Fibroblast of peridontal ligament (primary cell): ENCODE measurements at regions not wholly inside any gene's neighbourhood (a gene's known extent, or its start where the extent isn't known, plus 50 kb on each side); places are given as distances from the start of the nearest gene placed in this dataset.
"Not testable (repeated sequence)": the region's sequence is repeated elsewhere in the genome, so short reads cannot be mapped to it uniquely, and the experiment has no call there.

ENCODE experiments used
- DNase-seq: peaks from one replicate; pipeline ENCODE4 v3.0.0-alpha.2; 2010; ENCODE audit errors: extremely low read depth

DNA sequence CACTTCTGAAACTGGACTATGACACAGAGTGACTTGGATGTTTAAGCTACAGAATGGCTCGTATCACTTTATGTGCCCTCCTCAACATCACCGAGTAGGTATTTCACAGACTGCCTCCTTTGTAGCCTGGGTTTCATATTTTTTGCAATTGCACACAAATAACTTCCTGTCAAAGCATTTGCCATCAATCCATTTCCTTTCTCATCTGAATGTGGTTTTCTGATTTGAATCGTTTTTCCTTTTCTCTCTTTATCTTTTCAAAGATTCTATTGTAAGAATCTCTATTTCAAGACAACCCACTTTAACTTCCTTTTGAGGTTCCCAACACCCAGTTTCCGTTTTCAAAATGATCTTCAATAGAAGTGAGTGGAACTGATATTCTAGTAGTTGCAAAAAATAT, 563.8 kb upstream of the ARRDC3 start:
- no peak for DNase-seq

DNA sequence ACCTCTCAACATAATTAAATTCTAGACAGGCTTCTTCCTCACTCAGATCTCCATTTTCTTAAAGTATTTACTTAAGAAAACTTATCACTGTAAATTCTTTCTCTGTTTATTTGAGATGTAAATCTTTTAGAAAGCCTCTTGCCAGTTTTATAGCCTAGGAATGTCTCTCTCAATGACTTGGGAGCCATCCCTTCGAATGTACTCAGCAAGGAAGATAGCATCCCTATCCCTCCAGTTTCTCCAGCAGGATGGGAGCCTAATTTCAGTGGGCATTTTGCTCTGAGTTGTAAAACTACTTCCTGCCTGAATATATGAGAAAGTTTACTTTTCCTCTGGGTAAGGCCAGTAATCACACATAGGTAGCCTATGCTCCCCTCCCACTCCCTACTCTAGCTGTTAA, 558.5 kb upstream of the ARRDC3 start:
- no peak for DNase-seq

DNA sequence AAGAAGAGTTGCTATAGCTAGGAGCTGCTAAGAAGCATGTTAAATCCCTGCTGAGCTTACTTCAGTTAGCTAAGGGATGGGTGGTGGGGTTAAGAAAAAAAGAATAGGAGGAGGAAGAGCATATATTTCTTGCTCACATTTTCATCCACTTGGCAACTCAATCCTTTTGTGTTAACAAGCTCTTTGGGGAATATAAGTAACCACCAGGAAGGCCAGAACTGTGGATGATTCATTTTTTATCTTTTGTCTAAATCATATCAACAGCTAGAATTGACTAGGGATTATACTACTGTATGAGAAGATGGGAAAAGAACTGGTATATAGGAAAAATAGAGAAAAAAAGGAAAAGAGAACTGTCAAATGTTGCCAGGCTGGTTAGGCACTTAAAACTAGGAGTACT, 555.3 kb upstream of the ARRDC3 start:
- peak; percentile 23 for DNase-seq

GRCh38 chr5:91937121-91937520, 554.0 kb upstream of the ARRDC3 start:
- DNase-seq, result peak; percentile 38

DNA sequence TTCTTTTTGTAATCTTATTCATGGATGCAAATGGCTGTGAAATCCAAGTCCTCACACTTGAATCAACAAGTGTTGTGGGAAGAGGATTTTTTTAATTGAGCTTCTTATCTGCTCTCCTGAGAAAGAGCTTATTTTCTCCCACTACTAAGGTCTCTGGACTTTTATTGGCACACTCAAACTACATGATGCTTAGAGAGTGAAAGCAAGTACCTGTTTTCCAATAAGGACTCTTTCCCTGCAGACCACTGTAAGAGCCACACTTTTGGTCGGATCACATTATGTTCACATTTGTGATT, 546.4 kb upstream of the ARRDC3 start:
- DNase-seq, result no peak

DNA sequence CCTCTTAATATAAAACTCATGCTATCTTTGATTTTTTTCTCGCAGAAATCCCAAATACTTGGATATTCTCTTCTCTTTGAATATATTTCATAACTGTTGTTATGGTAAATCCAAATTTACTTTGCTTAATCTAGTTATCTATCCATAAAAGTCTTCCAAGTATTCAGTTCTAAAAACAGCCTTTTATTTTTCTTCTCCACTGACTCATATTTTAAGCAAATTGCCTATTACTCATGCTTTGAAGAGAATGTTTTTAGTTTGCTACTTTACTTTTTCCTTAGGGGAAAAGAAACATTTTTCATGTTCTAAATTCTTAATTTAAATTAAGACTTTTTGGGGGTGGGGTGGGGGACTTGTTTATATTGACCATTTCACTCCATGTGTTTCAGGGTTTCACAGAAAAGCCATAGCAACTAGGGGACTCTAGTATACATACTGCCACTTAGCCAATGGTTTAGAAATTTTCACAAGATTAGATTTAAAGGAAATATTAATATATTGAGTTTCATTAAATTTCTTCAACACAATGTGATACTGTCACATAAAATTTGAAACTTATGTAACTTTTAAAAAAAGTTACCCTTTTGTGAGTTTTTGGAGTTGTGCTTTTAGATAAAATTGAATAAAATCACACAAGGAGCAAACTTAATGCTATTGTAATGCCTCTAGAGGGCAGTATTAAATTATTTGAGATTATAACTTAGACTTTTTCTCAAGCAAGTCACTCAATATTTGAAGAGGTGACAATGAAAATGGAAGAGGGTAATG, 545.8 kb upstream of the ARRDC3 start:
- peak; percentile 49 for DNase-seq

DNA sequence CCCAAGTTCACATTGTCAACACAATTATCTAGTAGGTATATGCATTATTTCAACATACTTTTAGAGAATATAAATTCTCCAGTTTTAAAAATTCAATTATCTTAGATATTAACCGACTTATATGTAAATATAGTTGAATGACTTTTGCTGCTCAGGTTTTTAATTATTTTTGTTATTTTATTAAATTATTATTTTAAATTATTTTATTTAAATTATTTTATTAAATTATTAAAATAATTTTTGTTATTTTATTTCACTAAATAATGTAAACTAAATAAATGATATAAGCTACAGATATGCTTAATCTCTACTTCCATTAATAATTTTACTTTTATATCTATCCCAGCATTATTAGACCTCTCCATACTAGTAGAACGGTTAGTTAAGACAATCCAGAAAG, 544.3 kb upstream of the ARRDC3 start:
- no peak for DNase-seq

- DNase-seq, result peak; percentile 10
Measured at GRCh38 chr5:91925249-91925648, 542.1 kb upstream of the ARRDC3 start.

- not testable (repeated sequence) for DNase-seq
Measured at GRCh38 chr5:91917037-91917814, 534.1 kb upstream of the ARRDC3 start.

GRCh38 chr5:91910655-91911054, 527.5 kb upstream of the ARRDC3 start:
- no peak for DNase-seq

DNA sequence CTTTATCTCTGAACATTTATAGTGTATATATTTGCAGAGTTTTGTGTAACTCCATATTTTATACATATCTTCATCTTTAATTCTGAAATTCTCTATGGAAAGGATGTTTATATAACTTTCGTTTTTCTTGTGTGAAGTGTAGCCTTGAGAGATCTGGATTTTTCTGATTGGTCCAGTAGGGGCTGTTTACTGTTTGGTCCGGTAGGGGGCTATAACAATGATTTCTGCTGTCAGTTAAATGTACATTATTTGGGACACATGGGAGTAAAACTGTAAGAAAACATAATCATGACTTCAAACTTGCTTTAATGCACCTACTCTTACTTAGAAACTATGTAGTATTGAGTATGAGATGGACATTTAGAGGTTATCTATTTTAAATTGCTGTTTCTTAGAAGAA, 527.1 kb upstream of the ARRDC3 start:
- DNase-seq, result no peak

GRCh38 chr5:91906494-91906893, 523.4 kb upstream of the ARRDC3 start:
- no peak for DNase-seq

- DNase-seq, result no peak
Measured at GRCh38 chr5:91906027-91906426, 522.9 kb upstream of the ARRDC3 start.

GRCh38 chr5:91898898-91899297, 515.8 kb upstream of the ARRDC3 start:
- no peak for DNase-seq

GRCh38 chr5:91898019-91898418, 514.9 kb upstream of the ARRDC3 start:
- no peak for DNase-seq

DNA sequence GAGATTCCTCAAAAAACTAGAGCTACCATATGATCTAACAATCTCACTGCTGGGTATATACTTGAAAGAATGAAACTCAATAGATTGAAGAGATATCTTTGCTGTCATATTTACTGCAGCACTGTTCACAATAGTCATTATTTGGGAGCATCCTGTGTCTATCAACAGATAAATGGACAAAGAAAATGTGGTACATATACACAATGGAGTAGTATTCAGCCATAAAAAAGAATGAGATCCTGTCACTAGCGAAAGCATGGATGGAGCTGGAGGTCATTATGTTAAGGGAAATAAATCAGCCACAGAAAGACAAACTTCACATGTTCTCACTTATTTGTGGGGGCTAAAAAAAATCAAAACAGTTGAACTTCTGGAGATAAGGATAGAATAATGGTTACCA, 505.7 kb upstream of the ARRDC3 start:
- no peak for DNase-seq

DNA sequence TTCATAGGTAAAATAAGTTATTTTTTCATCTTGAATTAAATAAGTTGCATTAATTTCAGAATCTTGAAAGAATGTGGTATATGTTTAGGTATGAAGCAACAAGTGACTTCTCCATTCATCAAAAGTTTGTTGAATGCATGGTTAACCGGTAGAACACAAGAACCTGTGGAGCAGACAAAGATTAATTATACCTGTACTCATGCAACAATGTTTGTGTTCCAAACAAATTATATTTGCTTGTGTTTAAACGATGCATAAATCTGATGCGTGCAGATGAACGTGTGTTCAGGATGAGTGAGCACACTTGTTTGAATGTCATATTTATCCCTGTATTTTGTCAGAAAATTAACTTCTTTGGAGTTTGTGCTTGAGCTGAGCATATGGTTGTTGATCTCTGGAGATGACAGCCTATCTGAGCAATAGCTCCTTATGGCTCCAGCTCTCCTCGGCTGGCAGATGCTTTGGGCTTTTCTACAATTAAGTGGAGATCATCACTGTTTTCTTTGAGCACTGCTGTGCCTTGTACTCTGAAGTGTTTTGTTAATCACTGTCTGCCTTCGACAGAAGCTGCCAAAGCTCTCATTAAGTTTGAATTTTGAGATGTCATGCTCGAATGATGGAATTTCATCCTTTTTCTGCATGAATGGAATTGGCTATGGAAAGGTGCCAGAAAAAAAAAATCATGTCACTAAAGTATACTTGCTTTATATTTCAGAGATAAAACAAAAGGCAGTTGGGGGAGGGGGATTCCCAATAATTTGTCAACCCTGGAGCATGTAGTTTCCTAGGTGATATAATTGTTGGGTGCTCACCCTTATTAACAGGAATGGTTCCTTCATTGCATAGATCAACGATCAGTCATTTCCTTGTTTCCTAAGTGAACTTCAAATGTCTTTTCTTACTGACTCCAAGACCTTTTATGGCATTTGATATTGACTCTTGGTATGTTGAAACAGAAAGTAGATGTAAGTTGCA, 502.5 kb upstream of the ARRDC3 start:
- no peak for DNase-seq

GRCh38 chr5:91884036-91884435, 500.9 kb upstream of the ARRDC3 start:
- no peak for DNase-seq

DNA sequence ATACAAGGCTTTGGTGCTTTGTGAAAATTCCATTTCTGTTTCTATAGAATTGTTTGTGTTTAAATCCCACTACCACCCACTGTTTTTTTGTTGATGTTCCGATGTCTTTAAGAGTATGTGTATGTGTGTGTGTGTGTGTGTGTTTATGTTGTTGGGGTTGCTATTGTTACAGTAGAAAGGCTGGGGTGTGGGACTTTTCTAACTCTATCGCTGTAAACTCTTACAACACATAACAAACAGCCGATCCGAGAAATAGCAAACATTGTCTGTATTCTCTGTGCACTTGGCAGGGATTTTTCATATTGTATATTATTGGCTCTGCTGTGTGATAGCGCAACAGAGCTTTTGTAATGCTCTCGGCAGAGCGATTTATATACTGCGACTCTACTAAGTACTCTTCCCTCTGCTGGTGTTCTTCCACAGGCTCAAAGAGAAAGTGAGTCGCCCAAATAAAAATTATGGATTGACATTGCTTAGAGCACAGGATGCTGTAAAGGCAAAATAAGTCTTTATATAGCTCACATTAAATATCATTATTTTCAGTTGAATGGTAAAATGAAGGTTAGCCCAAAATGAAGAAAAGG, 492.2 kb upstream of the ARRDC3 start:
- DNase-seq, result no peak

GRCh38 chr5:91867799-91868198, 484.7 kb upstream of the ARRDC3 start:
- no peak for DNase-seq

- peak; percentile 8 for DNase-seq
Measured at GRCh38 chr5:91865915-91866314, 482.8 kb upstream of the ARRDC3 start.

- peak; percentile 5 for DNase-seq
Measured at GRCh38 chr5:91864962-91865361, 481.8 kb upstream of the ARRDC3 start.
